GM10266 (cell line): ENCODE measurements at regions not wholly inside any gene's neighbourhood (a gene's known extent, or its start where the extent isn't known, plus 50 kb on each side); places are given as distances from the start of the nearest gene placed in this dataset.

ENCODE experiments used
- DNase-seq: peaks from one replicate; pipeline ENCODE4 v3.0.0; 2012; ENCODE audit errors: extremely low spot score
- CTCF ChIP-seq: IDR thresholded peaks from 2 replicates; pipeline ENCODE4 v1.5.1; 2012; ENCODE audit warnings: mild to moderate bottlenecking, low read depth; ENCODE audit not compliant: control insufficient read depth, insufficient read depth; ENCODE audit errors: missing control alignments

GRCh38 chr2:149743842-149744448, 156.4 kb upstream of the MMADHC start:
- no peak for DNase-seq
- no peak for TF ChIP-seq CTCF

- DNase-seq = no peak
- TF ChIP-seq CTCF = no peak
Observed at GRCh38 chr2:149741646-149742045, 154.1 kb upstream of the MMADHC start.

GRCh38 chr2:149740490-149740889, 152.9 kb upstream of the MMADHC start:
- no peak for DNase-seq
- no peak for TF ChIP-seq CTCF

- no peak for DNase-seq
- TF ChIP-seq CTCF = no peak
Observed at GRCh38 chr2:149739883-149740265, 152.3 kb upstream of the MMADHC start.

- no peak for TF ChIP-seq CTCF
- DNase-seq = no peak
Observed at GRCh38 chr2:149739171-149739882, 151.8 kb upstream of the MMADHC start.

- no peak for TF ChIP-seq CTCF
- DNase-seq = no peak
Observed at GRCh38 chr2:149738767-149739166, 151.2 kb upstream of the MMADHC start.

- no peak for DNase-seq
- no peak for TF ChIP-seq CTCF
Observed at GRCh38 chr2:149737896-149738295, 150.3 kb upstream of the MMADHC start.
